Liver (tissue), 7 donors: ENCODE measurements at regions not wholly inside any gene's neighbourhood (a gene's known extent, or its start where the extent isn't known, plus 50 kb on each side); places are given as distances from the start of the nearest gene placed in this dataset.

ENCODE experiments used
- DNase-seq: peaks from one replicate; pipeline ENCODE4 v3.0.0-alpha.2; 2017; ENCODE audit warnings: low spot score
- H3K27ac ChIP-seq, 2 donors: one replicate each; pipeline ENCODE4 v1.7.0; 2013; ENCODE audit warnings: inconsistent platforms in 2 of 2, low read length in 2 of 2, control low read depth in 1 of 2, low read depth in 1 of 2, mild to moderate bottlenecking in 1 of 2
- H3K27me3 ChIP-seq, 4 donors: one replicate each; pipeline versions ENCODE4 v1.6.1 to v1.7.0; 2013; ENCODE audit warnings: low read length in 3 of 4, inconsistent platforms in 1 of 4, mild to moderate bottlenecking in 1 of 4, moderate library complexity in 1 of 4; ENCODE audit not compliant: control insufficient read depth in 4 of 4, insufficient read depth in 4 of 4
- H3K36me3 ChIP-seq, 4 donors: one replicate each; pipeline versions ENCODE4 v1.6.1 to v1.7.0; 2013; ENCODE audit warnings: low read length in 3 of 4, mild to moderate bottlenecking in 3 of 4, low read depth in 1 of 4, moderate library complexity in 1 of 4; ENCODE audit not compliant: control insufficient read depth in 4 of 4, insufficient read depth in 3 of 4
- H3K4me1 ChIP-seq, 4 donors: one replicate each; pipeline versions ENCODE4 v1.6.1 to v1.7.0; 2013; ENCODE audit warnings: low read length in 3 of 4, mild to moderate bottlenecking in 3 of 4, moderate library complexity in 1 of 4; ENCODE audit not compliant: control insufficient read depth in 4 of 4, insufficient read depth in 4 of 4
- H3K4me3 ChIP-seq, 3 donors: one replicate each; pipeline versions ENCODE4 v1.6.1 to v1.7.0; 2013; ENCODE audit warnings: low read length in 3 of 3, control low read depth in 1 of 3, low read depth in 1 of 3, mild to moderate bottlenecking in 1 of 3
- H3K9ac ChIP-seq, 2 donors: one replicate each; pipeline ENCODE4 v1.7.0; 2013; ENCODE audit warnings: low read length in 2 of 2, mild to moderate bottlenecking in 2 of 2, moderate library complexity in 2 of 2, control low read depth in 1 of 2, low read depth in 1 of 2
- H3K9me3 ChIP-seq, 4 donors: one replicate each; pipeline versions ENCODE4 v1.6.1 to v1.7.0; 2013; ENCODE audit warnings: low read length in 3 of 4; ENCODE audit not compliant: control insufficient read depth in 4 of 4
- EGR1 ChIP-seq, 2 donors: IDR thresholded peaks; 2 replicates each; pipeline ENCODE4 v1.6.1; 2016 to 2018; ENCODE audit warnings: antibody characterized with exemption in 2 of 2, low read depth in 2 of 2
- FOXA2 ChIP-seq: IDR thresholded peaks from 2 replicates; pipeline ENCODE4 v1.6.1; 2016; ENCODE audit warnings: antibody characterized with exemption
- GABPA ChIP-seq, 2 donors: IDR thresholded peaks in 1 of 2; conservative IDR thresholded peaks in 1 of 2; 2 replicates each; pipeline ENCODE4 v1.6.1; 2016; ENCODE audit warnings: antibody characterized with exemption in 2 of 2, mild to moderate bottlenecking in 1 of 2, moderate library complexity in 1 of 2
- HNF4A ChIP-seq, 2 donors: conservative IDR thresholded peaks; 2 replicates each; pipeline ENCODE4 v1.6.1; 2016; ENCODE audit warnings: antibody characterized with exemption in 2 of 2, mild to moderate bottlenecking in 2 of 2
- JUND ChIP-seq, 2 donors: IDR thresholded peaks; 2 replicates each; pipeline ENCODE4 v1.6.1; 2016; ENCODE audit warnings: antibody characterized with exemption in 2 of 2
- NR2F2 ChIP-seq: IDR thresholded peaks from 2 replicates; pipeline ENCODE4 v1.6.1; 2016; ENCODE audit warnings: antibody characterized with exemption
- RAD21 ChIP-seq, 2 donors: IDR thresholded peaks; 2 replicates each; pipeline ENCODE4 v1.6.1; 2016; ENCODE audit warnings: antibody characterized with exemption in 2 of 2, mild to moderate bottlenecking in 2 of 2
- RXRA ChIP-seq, 2 donors: IDR thresholded peaks; 2 replicates each; pipeline ENCODE4 v1.6.1; 2017 to 2018; ENCODE audit warnings: antibody characterized with exemption in 2 of 2, mild to moderate bottlenecking in 1 of 2
- SP1 ChIP-seq: IDR thresholded peaks from 2 replicates; pipeline ENCODE4 v1.6.1; 2018; ENCODE audit warnings: antibody characterized with exemption, mild to moderate bottlenecking
- TAF1 ChIP-seq: conservative IDR thresholded peaks from 2 replicates; pipeline ENCODE4 v1.6.1; 2016; ENCODE audit warnings: antibody characterized with exemption, mild to moderate bottlenecking
- YY1 ChIP-seq: IDR thresholded peaks from 2 replicates; pipeline ENCODE4 v1.6.1; 2016; ENCODE audit warnings: antibody characterized with exemption, mild to moderate bottlenecking
- WGBS: extraction: QIAGEN DNeasy Blood & Tissue Kit; methylation state at CpG from one replicate; pipeline ENCODE4 v1.1.7; 2013; 5-methylcytosine and 5-hydroxymethylcytosine counted together
- TF ChIP-seq, protein P1 (sequence below): IDR thresholded peaks from 2 replicates; pipeline ENCODE4 v1.6.1; 2016; ENCODE audit warnings: antibody characterized with exemption
- TF ChIP-seq, protein P2 (sequence below): IDR thresholded peaks from 2 replicates; pipeline ENCODE4 v1.6.1; 2016; ENCODE audit warnings: antibody characterized with exemption
- TF ChIP-seq, protein P3 (sequence below): IDR thresholded peaks from 2 replicates; pipeline ENCODE4 v1.6.1; 2016; ENCODE audit warnings: antibody characterized with exemption, mild to moderate bottlenecking
- donor health status: healthy.
- donor health status: healthy.
- donor health status: healthy.
- donor health status: healthy.

DNA sequence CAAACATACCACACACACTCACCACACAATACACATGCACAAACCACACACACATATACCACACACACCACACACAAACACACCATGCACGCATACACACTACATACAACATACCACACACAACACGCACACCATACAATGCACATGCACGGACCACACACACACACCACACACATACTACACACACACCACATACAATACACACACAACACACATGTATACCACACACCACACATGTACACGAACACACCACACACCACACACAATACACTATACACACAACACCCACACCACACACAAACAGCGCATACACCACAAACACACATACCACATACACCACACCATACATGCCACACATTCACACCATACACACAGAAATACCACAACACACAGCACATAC lies 480.3 kb downstream of the DIRAS2 start:
- H3K36me3 ChIP-seq, result no peaks in the 10 kb centered on the region
- no peaks in the 10 kb centered on the region for H3K27me3 ChIP-seq
- no peak for DNase-seq
- no peaks in the 10 kb centered on the region for H3K9me3 ChIP-seq
- TF ChIP-seq FOXA2 (no peak), EGR1 (IDR thresholded peaks at IDR 0.05; ENCODE audit: low read depth in 2 of 2) (no peak), RAD21 (IDR thresholded peaks at IDR 0.05) (no peak), HNF4A (conservative IDR thresholded peaks at IDR 0.05) (no peak)
- TF ChIP-seq, protein P1, sequence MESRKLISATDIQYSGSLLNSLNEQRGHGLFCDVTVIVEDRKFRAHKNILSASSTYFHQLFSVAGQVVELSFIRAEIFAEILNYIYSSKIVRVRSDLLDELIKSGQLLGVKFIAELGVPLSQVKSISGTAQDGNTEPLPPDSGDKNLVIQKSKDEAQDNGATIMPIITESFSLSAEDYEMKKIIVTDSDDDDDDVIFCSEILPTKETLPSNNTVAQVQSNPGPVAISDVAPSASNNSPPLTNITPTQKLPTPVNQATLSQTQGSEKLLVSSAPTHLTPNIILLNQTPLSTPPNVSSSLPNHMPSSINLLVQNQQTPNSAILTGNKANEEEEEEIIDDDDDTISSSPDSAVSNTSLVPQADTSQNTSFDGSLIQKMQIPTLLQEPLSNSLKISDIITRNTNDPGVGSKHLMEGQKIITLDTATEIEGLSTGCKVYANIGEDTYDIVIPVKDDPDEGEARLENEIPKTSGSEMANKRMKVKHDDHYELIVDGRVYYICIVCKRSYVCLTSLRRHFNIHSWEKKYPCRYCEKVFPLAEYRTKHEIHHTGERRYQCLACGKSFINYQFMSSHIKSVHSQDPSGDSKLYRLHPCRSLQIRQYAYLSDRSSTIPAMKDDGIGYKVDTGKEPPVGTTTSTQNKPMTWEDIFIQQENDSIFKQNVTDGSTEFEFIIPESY, result no peak
- TF ChIP-seq, protein P2, sequence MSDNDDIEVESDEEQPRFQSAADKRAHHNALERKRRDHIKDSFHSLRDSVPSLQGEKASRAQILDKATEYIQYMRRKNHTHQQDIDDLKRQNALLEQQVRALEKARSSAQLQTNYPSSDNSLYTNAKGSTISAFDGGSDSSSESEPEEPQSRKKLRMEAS, result no peak
- H3K9ac ChIP-seq, result no peak overlapping the region
- WGBS, result 98% methylated on average over 5 of the region's 5 CpGs
- H3K27ac ChIP-seq, result no peak overlapping the region
- no peak overlapping the region for H3K4me3 ChIP-seq
- no peaks in the 10 kb centered on the region for H3K4me1 ChIP-seq

DNA sequence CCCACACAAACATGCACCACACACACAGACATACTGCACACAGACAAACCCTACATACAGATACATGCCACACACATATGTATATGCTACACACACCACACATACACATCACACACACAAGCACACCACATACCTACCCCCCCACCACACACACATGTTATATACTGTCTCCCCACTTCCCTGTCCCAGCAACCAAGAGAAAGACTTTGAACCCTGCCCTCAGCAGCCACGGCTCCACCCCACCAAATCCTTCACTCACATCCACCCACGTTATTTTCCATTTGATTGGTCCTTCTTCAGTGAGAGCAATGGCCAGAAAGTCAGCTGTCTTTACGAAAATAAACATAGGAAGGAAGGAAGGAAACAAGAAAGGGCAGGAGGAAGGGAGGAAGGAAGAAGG lies 479.8 kb downstream of the DIRAS2 start:
- no peak for DNase-seq
- TF ChIP-seq GABPA (IDR thresholded peaks at IDR 0.05 in 1 of 2, conservative IDR thresholded peaks at IDR 0.05 in 1 of 2) (no peak), RAD21 (IDR thresholded peaks at IDR 0.05) (no peak), TAF1 (no peak), JUND (IDR thresholded peaks at IDR 0.05) (no peak), YY1 (no peak), RXRA (IDR thresholded peaks at IDR 0.05) (no peak), NR2F2 (no peak), SP1 (no peak), HNF4A (conservative IDR thresholded peaks at IDR 0.05) (no peak)
- TF ChIP-seq, protein P3, sequence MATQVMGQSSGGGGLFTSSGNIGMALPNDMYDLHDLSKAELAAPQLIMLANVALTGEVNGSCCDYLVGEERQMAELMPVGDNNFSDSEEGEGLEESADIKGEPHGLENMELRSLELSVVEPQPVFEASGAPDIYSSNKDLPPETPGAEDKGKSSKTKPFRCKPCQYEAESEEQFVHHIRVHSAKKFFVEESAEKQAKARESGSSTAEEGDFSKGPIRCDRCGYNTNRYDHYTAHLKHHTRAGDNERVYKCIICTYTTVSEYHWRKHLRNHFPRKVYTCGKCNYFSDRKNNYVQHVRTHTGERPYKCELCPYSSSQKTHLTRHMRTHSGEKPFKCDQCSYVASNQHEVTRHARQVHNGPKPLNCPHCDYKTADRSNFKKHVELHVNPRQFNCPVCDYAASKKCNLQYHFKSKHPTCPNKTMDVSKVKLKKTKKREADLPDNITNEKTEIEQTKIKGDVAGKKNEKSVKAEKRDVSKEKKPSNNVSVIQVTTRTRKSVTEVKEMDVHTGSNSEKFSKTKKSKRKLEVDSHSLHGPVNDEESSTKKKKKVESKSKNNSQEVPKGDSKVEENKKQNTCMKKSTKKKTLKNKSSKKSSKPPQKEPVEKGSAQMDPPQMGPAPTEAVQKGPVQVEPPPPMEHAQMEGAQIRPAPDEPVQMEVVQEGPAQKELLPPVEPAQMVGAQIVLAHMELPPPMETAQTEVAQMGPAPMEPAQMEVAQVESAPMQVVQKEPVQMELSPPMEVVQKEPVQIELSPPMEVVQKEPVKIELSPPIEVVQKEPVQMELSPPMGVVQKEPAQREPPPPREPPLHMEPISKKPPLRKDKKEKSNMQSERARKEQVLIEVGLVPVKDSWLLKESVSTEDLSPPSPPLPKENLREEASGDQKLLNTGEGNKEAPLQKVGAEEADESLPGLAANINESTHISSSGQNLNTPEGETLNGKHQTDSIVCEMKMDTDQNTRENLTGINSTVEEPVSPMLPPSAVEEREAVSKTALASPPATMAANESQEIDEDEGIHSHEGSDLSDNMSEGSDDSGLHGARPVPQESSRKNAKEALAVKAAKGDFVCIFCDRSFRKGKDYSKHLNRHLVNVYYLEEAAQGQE, result no peak
- TF ChIP-seq, protein P2, result no peak
- H3K4me3 ChIP-seq, result no peak overlapping the region

More for the DNA sequence above, 479.8 kb downstream of the DIRAS2 start:
- Histone ChIP-seq H3K4me1 (no peaks in the 10 kb centered on the region), H3K27me3 (no peaks in the 10 kb centered on the region), H3K36me3 (no peaks in the 10 kb centered on the region), H3K9ac (no peak overlapping the region), H3K27ac (no peak overlapping the region), H3K9me3 (no peaks in the 10 kb centered on the region)
- WGBS, result 34% methylated on average over 3 of the region's 3 CpGs
